Body of pancreas (tissue), 4 donors: ENCODE measurements at regions not wholly inside any gene's neighbourhood (a gene's known extent, or its start where the extent isn't known, plus 50 kb on each side); places are given as distances from the start of the nearest gene placed in this dataset.

Experiments used
- ATAC-seq: fragments of 150-250 bp; one replicate; pipeline ENCODE4 v1.9.1; 2016
- DNase-seq, 4 donors: peaks; one replicate each; pipeline ENCODE4 v3.0.0-alpha.2; 2019
- H3K27ac ChIP-seq, 4 donors: fragments of 200-600 bp; sonication (generic); 1 replicate in 3 of 4; 2 replicates in 1 of 4; pipeline versions ENCODE4 v1.5.1 to v1.6.1; 2016 to 2019; ENCODE audit warnings: mild to moderate bottlenecking in 1 of 4, mixed read lengths in 1 of 4, moderate library complexity in 1 of 4
- H3K27me3 ChIP-seq, 2 donors: fragments of 200-600 bp; sonication (generic); one replicate each; pipeline ENCODE4 v1.6.0; 2016; ENCODE audit warnings: mild to moderate bottlenecking in 1 of 2
- H3K36me3 ChIP-seq, 2 donors: fragments of 200-600 bp; sonication (generic); replicated peaks in 1 of 2; 2 replicates each; pipeline ENCODE4 v1.5.1; 2016; ENCODE audit warnings: low read depth in 2 of 2; ENCODE audit not compliant: insufficient read depth in 1 of 2
- H3K4me1 ChIP-seq: fragments of 200-600 bp; sonication (generic); one replicate; pipeline ENCODE4 v1.6.0; 2016
- H3K4me3 ChIP-seq, 2 donors: fragments of 200-600 bp; sonication (generic); 1 replicate in 1 of 2; 2 replicates in 1 of 2; pipeline ENCODE4 v1.5.1; 2016 to 2019
- H3K9me3 ChIP-seq, 3 donors: fragments of 200-600 bp; sonication (generic); 1 replicate in 2 of 3; 2 replicates in 1 of 3; pipeline ENCODE4 v1.5.1; 2016
- POLR2A ChIP-seq, 3 donors: fragments of 450-650 bp; IDR thresholded peaks; one replicate each; pipeline ENCODE4 v1.6.1; 2016; ENCODE audit warnings: antibody characterized with exemption in 3 of 3, mild to moderate bottlenecking in 2 of 3
- WGBS, 2 donors: methylation state at CpG; one replicate each; pipeline ENCODE4 v1.1.5; 2017; 5-methylcytosine and 5-hydroxymethylcytosine counted together
- intact Hi-C: fragments of 100-400 bp; cut with DNase I; formaldehyde crosslinking; loops from one replicate; pipeline ENCODE4 v1.15.1; 2023
- TF ChIP-seq, protein P1 (sequence below), 7 experiments: fragments of 450-650 bp in 4 of 7; fragments of 200-600 bp in 3 of 7; sonication (generic) in 3 of 7; IDR thresholded peaks; one replicate each; pipeline ENCODE4 v1.5.1; 2016 to 2019; ENCODE audit warnings: antibody characterized with exemption in 7 of 7

GRCh38 chrX:10326578-10326977 lies 169.8 kb downstream of the CLCN4 start:
- no peak for ATAC-seq
- no peaks in the 10 kb centered on the region for H3K4me1 ChIP-seq

GRCh38 chrX:10327651-10328050 lies 170.9 kb downstream of the CLCN4 start:
- no peak for ATAC-seq
- intact Hi-C loops, result no loop called here
- H3K27me3 ChIP-seq, result no peaks in the 10 kb centered on the region

More at GRCh38 chrX:10326578-10326977, 169.8 kb downstream of the CLCN4 start:
- Histone ChIP-seq H3K36me3 (no peaks in the 10 kb centered on the region), H3K9me3 (no peaks in the 10 kb centered on the region), H3K4me3 (no peak overlapping the region), H3K27ac (no peak overlapping the region), H3K27me3 (no peaks in the 10 kb centered on the region)
- peak in 1 of 4 donors; percentile 2 for DNase-seq
- intact Hi-C loops, result no loop called here
- 41 to 44% methylated on average over 2 of the region's 2 CpGs for WGBS, 2 donors
- TF ChIP-seq POLR2A (IDR thresholded peaks at IDR 0.05), result no peak
- TF ChIP-seq, protein P1, sequence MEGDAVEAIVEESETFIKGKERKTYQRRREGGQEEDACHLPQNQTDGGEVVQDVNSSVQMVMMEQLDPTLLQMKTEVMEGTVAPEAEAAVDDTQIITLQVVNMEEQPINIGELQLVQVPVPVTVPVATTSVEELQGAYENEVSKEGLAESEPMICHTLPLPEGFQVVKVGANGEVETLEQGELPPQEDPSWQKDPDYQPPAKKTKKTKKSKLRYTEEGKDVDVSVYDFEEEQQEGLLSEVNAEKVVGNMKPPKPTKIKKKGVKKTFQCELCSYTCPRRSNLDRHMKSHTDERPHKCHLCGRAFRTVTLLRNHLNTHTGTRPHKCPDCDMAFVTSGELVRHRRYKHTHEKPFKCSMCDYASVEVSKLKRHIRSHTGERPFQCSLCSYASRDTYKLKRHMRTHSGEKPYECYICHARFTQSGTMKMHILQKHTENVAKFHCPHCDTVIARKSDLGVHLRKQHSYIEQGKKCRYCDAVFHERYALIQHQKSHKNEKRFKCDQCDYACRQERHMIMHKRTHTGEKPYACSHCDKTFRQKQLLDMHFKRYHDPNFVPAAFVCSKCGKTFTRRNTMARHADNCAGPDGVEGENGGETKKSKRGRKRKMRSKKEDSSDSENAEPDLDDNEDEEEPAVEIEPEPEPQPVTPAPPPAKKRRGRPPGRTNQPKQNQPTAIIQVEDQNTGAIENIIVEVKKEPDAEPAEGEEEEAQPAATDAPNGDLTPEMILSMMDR (IDR thresholded peaks at IDR 0.05), result no peak

DNA sequence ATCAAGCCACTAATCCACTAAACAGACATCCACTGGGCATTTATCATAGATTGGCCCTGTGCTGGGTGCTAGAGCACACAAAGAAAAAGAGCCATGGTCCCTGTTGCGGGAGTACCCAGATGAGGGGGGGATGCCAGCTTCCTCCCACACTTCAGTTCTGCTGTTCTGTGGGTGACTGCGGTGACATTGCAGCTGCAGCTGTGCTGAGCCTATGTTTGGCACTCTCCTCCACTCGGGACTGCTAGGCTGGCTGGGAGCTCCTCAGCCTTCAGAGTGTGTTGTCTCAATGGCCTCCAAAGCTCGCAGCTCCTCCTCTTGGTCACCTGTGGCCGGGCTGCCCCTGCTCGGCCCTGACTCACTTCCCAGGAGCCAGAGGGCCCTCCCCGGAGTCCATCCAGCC lies 173.2 kb downstream of the CLCN4 start:
- Histone ChIP-seq H3K36me3 (no peaks in the 10 kb centered on the region), H3K27ac (no peak overlapping the region), H3K4me1 (no peaks in the 10 kb centered on the region), H3K27me3 (no peaks in the 10 kb centered on the region), H3K9me3 (no peaks in the 10 kb centered on the region), H3K4me3 (no peak overlapping the region)
- ATAC-seq (no peak), DNase-seq (no peak)
- intact Hi-C loops, result no loop called here
- TF ChIP-seq POLR2A (IDR thresholded peaks at IDR 0.05), result no peak
- 60 to 67% methylated on average over 3 to 6 of the region's 7 CpGs for WGBS, 2 donors

More at GRCh38 chrX:10327651-10328050, 170.9 kb downstream of the CLCN4 start:
- Histone ChIP-seq H3K4me1 (no peaks in the 10 kb centered on the region), H3K27ac (no peak overlapping the region), H3K36me3 (no peaks in the 10 kb centered on the region), H3K4me3 (no peak overlapping the region), H3K9me3 (no peaks in the 10 kb centered on the region)
- no peak for TF ChIP-seq POLR2A (IDR thresholded peaks at IDR 0.05)
- TF ChIP-seq, protein P1 (IDR thresholded peaks at IDR 0.05), result no peak
- DNase-seq, result no peak
- WGBS, 2 donors, result 37 to 55% methylated on average over 4 to 7 of the region's 7 CpGs

- no peaks in the 10 kb centered on the region for H3K4me1 ChIP-seq
- TF ChIP-seq, protein P1 (IDR thresholded peaks at IDR 0.05), result no peak
- no peak for TF ChIP-seq POLR2A (IDR thresholded peaks at IDR 0.05)
- intact Hi-C loops, result no loop called here
- no peak overlapping the region for H3K27ac ChIP-seq
- DNase-seq (no peak), ATAC-seq (no peak)
- H3K27me3 ChIP-seq, result no peaks in the 10 kb centered on the region
- H3K4me3 ChIP-seq, result no peak overlapping the region
- no peaks in the 10 kb centered on the region for H3K9me3 ChIP-seq
- H3K36me3 ChIP-seq, result no peaks in the 10 kb centered on the region
- 65 to 76% methylated on average over 5 of the region's 5 CpGs for WGBS, 2 donors
These were observed 184.5 kb downstream of the CLCN4 start for GRCh38 chrX:10341309-10341708.

DNA sequence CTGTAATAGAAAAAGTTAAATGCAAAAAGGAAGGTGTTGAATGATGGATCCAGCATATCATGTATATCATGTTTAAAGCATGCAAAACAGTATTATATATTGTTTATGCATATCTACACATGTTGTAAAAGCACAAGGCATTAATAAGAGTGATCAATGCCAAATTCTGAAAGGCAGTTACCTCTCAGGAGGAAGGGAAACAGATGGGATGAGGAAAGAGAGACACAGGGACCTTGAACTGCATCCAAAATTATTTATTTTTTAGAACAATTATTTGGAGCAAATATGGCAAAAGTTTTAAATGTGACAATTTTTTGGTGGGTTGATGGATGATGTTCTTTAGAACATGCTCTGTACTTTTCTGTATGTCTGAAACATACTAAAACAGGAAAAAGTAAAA lies 193.4 kb downstream of the CLCN4 start:
- H3K4me1 ChIP-seq, result no peaks in the 10 kb centered on the region
- TF ChIP-seq, protein P1 (IDR thresholded peaks at IDR 0.05), result no peak
- DNase-seq (no peak), ATAC-seq (no peak)
- no peaks in the 10 kb centered on the region for H3K27me3 ChIP-seq
- H3K27ac ChIP-seq, result no peak overlapping the region
- H3K4me3 ChIP-seq, result no peak overlapping the region
- H3K36me3 ChIP-seq, result no peaks in the 10 kb centered on the region
- no peaks in the 10 kb centered on the region for H3K9me3 ChIP-seq
- intact Hi-C loops, result no loop called here
